PFSK-1 (cell line): ENCODE measurements at regions not wholly inside any gene's neighbourhood (a gene's known extent, or its start where the extent isn't known, plus 50 kb on each side); places are given as distances from the start of the nearest gene placed in this dataset.

Experiments used
- FOXP2 ChIP-seq: optimal IDR thresholded peaks from 2 replicates; pipeline ENCODE3; 2011; ENCODE audit warnings: borderline replicate concordance, control low read depth, inconsistent platforms; ENCODE audit not compliant: insufficient read depth; ENCODE audit errors: extremely low read length, extremely low read depth
- POLR2AphosphoS5 ChIP-seq: IDR thresholded peaks from 2 replicates; pipeline ENCODE4 v1.6.1; 2012; ENCODE audit warnings: low read depth, mild to moderate bottlenecking, control low read depth, low read length, moderate library complexity
- SIN3A ChIP-seq: IDR thresholded peaks from 2 replicates; pipeline ENCODE4 v1.6.1; 2012; ENCODE audit warnings: mild to moderate bottlenecking, low read length, moderate library complexity, borderline replicate concordance; ENCODE audit not compliant: insufficient read depth
- TAF1 ChIP-seq: IDR thresholded peaks from 2 replicates; pipeline ENCODE4 v1.6.1; 2012; ENCODE audit warnings: low read length, control low read depth, borderline replicate concordance; ENCODE audit not compliant: insufficient read depth
- TF ChIP-seq, protein P1 (sequence below), 2 experiments: IDR thresholded peaks; 2 replicates each; pipeline versions ENCODE4 v1.6.1 to v1.8.0; 2011 to 2012; ENCODE audit warnings: low read depth in 2 of 2, low read length in 2 of 2, control low read depth in 1 of 2, inconsistent platforms in 1 of 2, mild to moderate bottlenecking in 1 of 2, moderate library complexity in 1 of 2; ENCODE audit not compliant: insufficient read depth in 1 of 2

- TF ChIP-seq, protein P1, sequence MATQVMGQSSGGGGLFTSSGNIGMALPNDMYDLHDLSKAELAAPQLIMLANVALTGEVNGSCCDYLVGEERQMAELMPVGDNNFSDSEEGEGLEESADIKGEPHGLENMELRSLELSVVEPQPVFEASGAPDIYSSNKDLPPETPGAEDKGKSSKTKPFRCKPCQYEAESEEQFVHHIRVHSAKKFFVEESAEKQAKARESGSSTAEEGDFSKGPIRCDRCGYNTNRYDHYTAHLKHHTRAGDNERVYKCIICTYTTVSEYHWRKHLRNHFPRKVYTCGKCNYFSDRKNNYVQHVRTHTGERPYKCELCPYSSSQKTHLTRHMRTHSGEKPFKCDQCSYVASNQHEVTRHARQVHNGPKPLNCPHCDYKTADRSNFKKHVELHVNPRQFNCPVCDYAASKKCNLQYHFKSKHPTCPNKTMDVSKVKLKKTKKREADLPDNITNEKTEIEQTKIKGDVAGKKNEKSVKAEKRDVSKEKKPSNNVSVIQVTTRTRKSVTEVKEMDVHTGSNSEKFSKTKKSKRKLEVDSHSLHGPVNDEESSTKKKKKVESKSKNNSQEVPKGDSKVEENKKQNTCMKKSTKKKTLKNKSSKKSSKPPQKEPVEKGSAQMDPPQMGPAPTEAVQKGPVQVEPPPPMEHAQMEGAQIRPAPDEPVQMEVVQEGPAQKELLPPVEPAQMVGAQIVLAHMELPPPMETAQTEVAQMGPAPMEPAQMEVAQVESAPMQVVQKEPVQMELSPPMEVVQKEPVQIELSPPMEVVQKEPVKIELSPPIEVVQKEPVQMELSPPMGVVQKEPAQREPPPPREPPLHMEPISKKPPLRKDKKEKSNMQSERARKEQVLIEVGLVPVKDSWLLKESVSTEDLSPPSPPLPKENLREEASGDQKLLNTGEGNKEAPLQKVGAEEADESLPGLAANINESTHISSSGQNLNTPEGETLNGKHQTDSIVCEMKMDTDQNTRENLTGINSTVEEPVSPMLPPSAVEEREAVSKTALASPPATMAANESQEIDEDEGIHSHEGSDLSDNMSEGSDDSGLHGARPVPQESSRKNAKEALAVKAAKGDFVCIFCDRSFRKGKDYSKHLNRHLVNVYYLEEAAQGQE (IDR thresholded peaks at IDR 0.05; ENCODE audit: insufficient read depth in 1 of 2, low read depth in 2 of 2, low read length in 2 of 2), result no peak
- TF ChIP-seq TAF1 (no peak), SIN3A (no peak), FOXP2 (no peak), POLR2AphosphoS5 (no peak)
Observed at GRCh38 chr5:20128343-20128742, 140.3 kb upstream of the CDH18 start.

GRCh38 chr5:20114526-20114925, 126.5 kb upstream of the CDH18 start:
- TF ChIP-seq, protein P1 (IDR thresholded peaks at IDR 0.05; ENCODE audit: insufficient read depth in 1 of 2, low read depth in 2 of 2, low read length in 2 of 2), result no peak

GRCh38 chr5:20113931-20114330, 125.9 kb upstream of the CDH18 start:
- TF ChIP-seq, protein P1 (IDR thresholded peaks at IDR 0.05; ENCODE audit: insufficient read depth in 1 of 2, low read depth in 2 of 2, low read length in 2 of 2), result no peak
- no peak for TF ChIP-seq FOXP2
- no peak for TF ChIP-seq SIN3A
- no peak for TF ChIP-seq POLR2AphosphoS5

DNA sequence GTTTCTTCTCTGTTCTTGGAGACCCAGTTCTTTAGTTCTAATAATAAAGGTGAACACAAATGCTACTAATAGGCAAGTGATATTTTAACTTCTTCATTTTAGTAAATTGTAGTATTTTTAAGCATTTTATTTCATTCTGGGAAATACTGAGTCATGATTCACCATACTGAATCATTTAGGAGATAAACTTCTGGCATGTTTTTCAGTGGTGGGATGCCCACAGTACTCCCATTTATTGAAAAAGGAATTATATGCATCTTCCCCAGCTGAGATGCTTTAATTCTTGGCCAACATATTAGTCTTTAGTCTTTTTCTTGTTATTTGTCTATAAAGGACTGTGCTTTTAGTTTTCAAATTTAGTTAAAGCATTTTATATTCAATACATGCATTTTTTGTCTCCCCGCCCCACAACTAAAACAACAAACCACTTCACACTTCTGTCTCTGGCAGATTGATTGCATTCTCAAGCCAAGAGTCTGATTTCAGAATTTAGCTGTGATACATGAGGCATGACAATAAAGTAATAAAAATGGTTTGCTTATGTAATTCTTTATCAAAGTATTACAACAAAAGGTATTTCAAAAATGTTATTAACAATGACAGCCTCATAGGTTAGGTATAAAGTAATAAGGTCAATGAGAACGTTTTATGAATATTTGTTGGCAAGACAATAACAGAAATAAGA, 125.2 kb upstream of the CDH18 start:
- TF ChIP-seq FOXP2, result no peak
- TF ChIP-seq TAF1, result no peak
- TF ChIP-seq SIN3A, result no peak
- no peak for TF ChIP-seq POLR2AphosphoS5
- TF ChIP-seq, protein P1 (IDR thresholded peaks at IDR 0.05; ENCODE audit: insufficient read depth in 1 of 2, low read depth in 2 of 2, low read length in 2 of 2), result no peak

- TF ChIP-seq POLR2AphosphoS5, result no peak
- TF ChIP-seq TAF1, result no peak
- TF ChIP-seq FOXP2, result no peak
- TF ChIP-seq, protein P1 (IDR thresholded peaks at IDR 0.05; ENCODE audit: insufficient read depth in 1 of 2, low read depth in 2 of 2, low read length in 2 of 2), result no peak
- no peak for TF ChIP-seq SIN3A
Observed at GRCh38 chr5:20109326-20109725, 121.3 kb upstream of the CDH18 start.
